ENCODE measurements at regions not wholly inside any gene's neighbourhood (a gene's known extent, or its start where the extent isn't known, plus 50 kb on each side); places are given as distances from the start of the nearest gene placed in this dataset.

GRCh38 chr18:10209302-10209701 is 245.1 kb upstream of the APCDD1 start:
- no peaks in the 10 kb centered on the region for H3K4me1 ChIP-seq (ENCODE audit: control insufficient read depth, insufficient read depth, low read length, poor library complexity, severe bottlenecking)
- no peak overlapping the region for H3K27ac ChIP-seq (ENCODE audit: insufficient read depth, low read length, poor library complexity, severe bottlenecking)
- H3K27me3 ChIP-seq (ENCODE audit: control insufficient read depth, insufficient read depth, low read length), result no peaks in the 10 kb centered on the region
- ATAC-seq (ENCODE audit: low read depth in 2 of 2) (no peak), DNase-seq (no peak)
- Mint-ChIP-seq H3K4me1 (no peaks in the 10 kb centered on the region), H3K36me3 (no peaks in the 10 kb centered on the region), H3K27ac (no peak overlapping the region), H3K9me3 (peaks cover 0 to 2% (median 0%) of the 10 kb centered on the region in 7 donors), H3K4me3 (no peak overlapping the region), H3K27me3 (peaks cover 6% of the 10 kb centered on the region)
- no peaks in the 10 kb centered on the region for H3K36me3 ChIP-seq (ENCODE audit: control insufficient read depth, insufficient read depth, low read length)
- H3K9me3 ChIP-seq (ENCODE audit: control insufficient read depth in 2 of 2, low read length in 2 of 2), result no peaks in the 10 kb centered on the region
- H3K4me3 ChIP-seq (ENCODE audit: low read depth, low read length), result no peak overlapping the region

GRCh38 chr18:10210057-10210633 is 244.3 kb upstream of the APCDD1 start:
- Histone ChIP-seq H3K27ac (ENCODE audit: insufficient read depth, low read length, poor library complexity, severe bottlenecking) (no peak overlapping the region), H3K27me3 (ENCODE audit: control insufficient read depth, insufficient read depth, low read length) (no peaks in the 10 kb centered on the region), H3K9me3 (ENCODE audit: control insufficient read depth in 2 of 2, low read length in 2 of 2) (no peaks in the 10 kb centered on the region), H3K4me1 (ENCODE audit: control insufficient read depth, insufficient read depth, low read length, poor library complexity, severe bottlenecking) (no peaks in the 10 kb centered on the region), H3K36me3 (ENCODE audit: control insufficient read depth, insufficient read depth, low read length) (no peaks in the 10 kb centered on the region), H3K4me3 (ENCODE audit: low read depth, low read length) (no peak overlapping the region)
- Mint-ChIP-seq H3K27ac (no peak overlapping the region), H3K4me3 (no peak overlapping the region), H3K4me1 (no peaks in the 10 kb centered on the region), H3K36me3 (no peaks in the 10 kb centered on the region), H3K27me3 (peaks cover 6% of the 10 kb centered on the region), H3K9me3 (peaks cover 0 to 2% (median 1%) of the 10 kb centered on the region in 7 donors)
- no peak for ATAC-seq (ENCODE audit: low read depth in 2 of 2)
- no peak for DNase-seq

GRCh38 chr18:10213526-10213925 is 240.9 kb upstream of the APCDD1 start:
- H3K27ac ChIP-seq (ENCODE audit: insufficient read depth, low read length, poor library complexity, severe bottlenecking), result no peak overlapping the region
- ATAC-seq (ENCODE audit: low read depth in 2 of 2), result no peak
- Mint-ChIP-seq H3K4me1 (no peaks in the 10 kb centered on the region), H3K27ac (no peak overlapping the region), H3K9me3 (peaks cover 0 to 4% (median 0%) of the 10 kb centered on the region in 7 donors), H3K36me3 (no peaks in the 10 kb centered on the region), H3K27me3 (peaks cover 6% of the 10 kb centered on the region), H3K4me3 (no peak overlapping the region)
- no peaks in the 10 kb centered on the region for H3K9me3 ChIP-seq (ENCODE audit: control insufficient read depth in 2 of 2, low read length in 2 of 2)
- H3K4me1 ChIP-seq (ENCODE audit: control insufficient read depth, insufficient read depth, low read length, poor library complexity, severe bottlenecking), result no peaks in the 10 kb centered on the region
- H3K4me3 ChIP-seq (ENCODE audit: low read depth, low read length), result no peak overlapping the region
- DNase-seq, result peak in 1 of 3 donors; percentile 4
- H3K27me3 ChIP-seq (ENCODE audit: control insufficient read depth, insufficient read depth, low read length), result no peaks in the 10 kb centered on the region
- H3K36me3 ChIP-seq (ENCODE audit: control insufficient read depth, insufficient read depth, low read length), result no peaks in the 10 kb centered on the region

GRCh38 chr18:10215446-10215845 is 239.0 kb upstream of the APCDD1 start:
- no peaks in the 10 kb centered on the region for H3K36me3 Mint-ChIP-seq
- Histone ChIP-seq H3K36me3 (ENCODE audit: control insufficient read depth, insufficient read depth, low read length) (no peaks in the 10 kb centered on the region), H3K4me3 (ENCODE audit: low read depth, low read length) (no peak overlapping the region), H3K27ac (ENCODE audit: insufficient read depth, low read length, poor library complexity, severe bottlenecking) (no peak overlapping the region), H3K9me3 (ENCODE audit: control insufficient read depth in 2 of 2, low read length in 2 of 2) (no peaks in the 10 kb centered on the region), H3K27me3 (ENCODE audit: control insufficient read depth, insufficient read depth, low read length) (no peaks in the 10 kb centered on the region), H3K4me1 (ENCODE audit: control insufficient read depth, insufficient read depth, low read length, poor library complexity, severe bottlenecking) (no peaks in the 10 kb centered on the region)
- H3K27ac Mint-ChIP-seq, result no peak overlapping the region
- no peak for ATAC-seq (ENCODE audit: low read depth in 2 of 2)
- H3K4me3 Mint-ChIP-seq, result no peak overlapping the region
- no peak for DNase-seq
- H3K27me3 Mint-ChIP-seq, result peaks cover 6% of the 10 kb centered on the region
- H3K9me3 Mint-ChIP-seq, result peaks cover 0 to 6% (median 0%) of the 10 kb centered on the region in 7 donors
- no peaks in the 10 kb centered on the region for H3K4me1 Mint-ChIP-seq

GRCh38 chr18:10216791-10217190 is 237.6 kb upstream of the APCDD1 start:
- Mint-ChIP-seq H3K36me3 (no peaks in the 10 kb centered on the region), H3K4me3 (no peak overlapping the region), H3K4me1 (no peaks in the 10 kb centered on the region), H3K27me3 (peaks cover 5% of the 10 kb centered on the region), H3K27ac (no peak overlapping the region), H3K9me3 (peaks cover 0 to 15% (median 4%) of the 10 kb centered on the region in 7 donors)
- DNase-seq, result no peak
- ATAC-seq (ENCODE audit: low read depth in 2 of 2), result no peak
- H3K36me3 ChIP-seq (ENCODE audit: control insufficient read depth, insufficient read depth, low read length), result no peaks in the 10 kb centered on the region
- H3K27ac ChIP-seq (ENCODE audit: insufficient read depth, low read length, poor library complexity, severe bottlenecking), result no peak overlapping the region
- H3K4me1 ChIP-seq (ENCODE audit: control insufficient read depth, insufficient read depth, low read length, poor library complexity, severe bottlenecking), result no peaks in the 10 kb centered on the region
- H3K27me3 ChIP-seq (ENCODE audit: control insufficient read depth, insufficient read depth, low read length), result no peaks in the 10 kb centered on the region
- H3K4me3 ChIP-seq (ENCODE audit: low read depth, low read length), result no peak overlapping the region
- H3K9me3 ChIP-seq (ENCODE audit: control insufficient read depth in 2 of 2, low read length in 2 of 2), result no peaks in the 10 kb centered on the region

GRCh38 chr18:10217211-10217610 is 237.2 kb upstream of the APCDD1 start:
- Histone ChIP-seq H3K27ac (ENCODE audit: insufficient read depth, low read length, poor library complexity, severe bottlenecking) (no peak overlapping the region), H3K36me3 (ENCODE audit: control insufficient read depth, insufficient read depth, low read length) (no peaks in the 10 kb centered on the region), H3K4me1 (ENCODE audit: control insufficient read depth, insufficient read depth, low read length, poor library complexity, severe bottlenecking) (no peaks in the 10 kb centered on the region), H3K27me3 (ENCODE audit: control insufficient read depth, insufficient read depth, low read length) (no peaks in the 10 kb centered on the region), H3K4me3 (ENCODE audit: low read depth, low read length) (no peak overlapping the region), H3K9me3 (ENCODE audit: control insufficient read depth in 2 of 2, low read length in 2 of 2) (no peaks in the 10 kb centered on the region)
- no peak overlapping the region for H3K27ac Mint-ChIP-seq
- peaks cover under 1% of the 10 kb centered on the region for H3K27me3 Mint-ChIP-seq
- no peak for DNase-seq
- no peaks in the 10 kb centered on the region for H3K36me3 Mint-ChIP-seq
- no peak for ATAC-seq (ENCODE audit: low read depth in 2 of 2)
- no peaks in the 10 kb centered on the region for H3K4me1 Mint-ChIP-seq
- no peak overlapping the region for H3K4me3 Mint-ChIP-seq
- peaks cover 0 to 15% (median 3%) of the 10 kb centered on the region in 7 donors for H3K9me3 Mint-ChIP-seq

GRCh38 chr18:10225300-10225699 is 229.1 kb upstream of the APCDD1 start:
- Mint-ChIP-seq H3K27ac (no peak overlapping the region), H3K4me1 (no peaks in the 10 kb centered on the region), H3K9me3 (peaks cover 0 to 24% (median 2%) of the 10 kb centered on the region in 7 donors), H3K36me3 (no peaks in the 10 kb centered on the region), H3K4me3 (no peak overlapping the region), H3K27me3 (no peaks in the 10 kb centered on the region)
- Histone ChIP-seq H3K36me3 (ENCODE audit: control insufficient read depth, insufficient read depth, low read length) (no peaks in the 10 kb centered on the region), H3K9me3 (ENCODE audit: control insufficient read depth in 2 of 2, low read length in 2 of 2) (peaks cover 0 to 2% of the 10 kb centered on the region in 2 experiments), H3K4me3 (ENCODE audit: low read depth, low read length) (no peak overlapping the region), H3K27me3 (ENCODE audit: control insufficient read depth, insufficient read depth, low read length) (no peaks in the 10 kb centered on the region), H3K27ac (ENCODE audit: insufficient read depth, low read length, poor library complexity, severe bottlenecking) (no peak overlapping the region), H3K4me1 (ENCODE audit: control insufficient read depth, insufficient read depth, low read length, poor library complexity, severe bottlenecking) (no peaks in the 10 kb centered on the region)
- ATAC-seq (ENCODE audit: low read depth in 2 of 2) (no peak), DNase-seq (no peak)

- Histone ChIP-seq H3K36me3 (ENCODE audit: control insufficient read depth, insufficient read depth, low read length) (no peaks in the 10 kb centered on the region), H3K4me3 (ENCODE audit: low read depth, low read length) (no peak overlapping the region), H3K4me1 (ENCODE audit: control insufficient read depth, insufficient read depth, low read length, poor library complexity, severe bottlenecking) (no peaks in the 10 kb centered on the region), H3K27ac (ENCODE audit: insufficient read depth, low read length, poor library complexity, severe bottlenecking) (no peak overlapping the region), H3K9me3 (ENCODE audit: control insufficient read depth in 2 of 2, low read length in 2 of 2) (peaks cover 0 to 2% of the 10 kb centered on the region in 2 experiments), H3K27me3 (ENCODE audit: control insufficient read depth, insufficient read depth, low read length) (no peaks in the 10 kb centered on the region)
- Mint-ChIP-seq H3K4me3 (no peak overlapping the region), H3K36me3 (no peaks in the 10 kb centered on the region), H3K4me1 (no peaks in the 10 kb centered on the region), H3K9me3 (peaks cover 0 to 19% (median 4%) of the 10 kb centered on the region in 7 donors), H3K27ac (peak overlapping the region in 1 of 3 donors; percentile 43), H3K27me3 (no peaks in the 10 kb centered on the region)
- no peak for DNase-seq
- ATAC-seq (ENCODE audit: low read depth in 2 of 2), result no peak
These were observed 227.5 kb upstream of the APCDD1 start for GRCh38 chr18:10226971-10227370.
